HL-60 (cell line): ENCODE measurements at regions not wholly inside any gene's neighbourhood (a gene's known extent, or its start where the extent isn't known, plus 50 kb on each side); places are given as distances from the start of the nearest gene placed in this dataset.

ENCODE experiments used
- CTCF ChIP-seq: IDR thresholded peaks from one replicate; pipeline ENCODE4 v1.5.1; 2011; ENCODE audit warnings: low read length, control low read depth, inconsistent platforms; ENCODE audit not compliant: insufficient read depth
- SPI1 ChIP-seq: IDR thresholded peaks from 2 replicates; pipeline ENCODE4 v1.6.1; 2012; ENCODE audit warnings: low read depth, mild to moderate bottlenecking, borderline replicate concordance

DNA sequence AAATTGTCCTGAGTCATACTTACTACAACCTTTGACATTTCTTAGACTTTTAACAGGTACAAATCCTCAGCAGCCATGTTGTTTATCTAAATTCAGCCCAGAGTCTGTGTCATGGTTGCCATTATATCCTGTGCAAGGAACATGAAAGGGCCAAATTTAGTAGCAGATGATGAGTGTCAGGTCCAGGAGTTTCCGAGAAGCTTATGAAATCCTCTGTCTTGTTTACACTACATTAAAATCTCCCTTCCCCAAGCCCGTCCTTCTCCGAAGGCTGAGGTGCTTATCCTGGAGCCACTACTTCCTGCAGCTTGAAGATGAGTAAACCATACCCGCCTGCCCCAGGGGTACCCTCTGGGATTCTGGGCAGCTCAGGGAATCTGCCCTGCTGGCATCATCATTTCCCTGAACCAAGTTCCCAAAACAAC, 102.6 kb upstream of the SERP2 start:
- TF ChIP-seq CTCF (no peak), SPI1 (no peak)
